Astrocyte of the spinal cord (primary cell): ENCODE measurements at regions not wholly inside any gene's neighbourhood (a gene's known extent, or its start where the extent isn't known, plus 50 kb on each side); places are given as distances from the start of the nearest gene placed in this dataset.

ENCODE experiments used
- DNase-seq: peaks from one replicate; pipeline ENCODE4 v3.0.0; 2011; ENCODE audit warnings: low read depth, low spot score
- H3K4me3 ChIP-seq: 2 replicates; pipeline ENCODE4 v1.5.1; 2011; ENCODE audit warnings: low read depth, mild to moderate bottlenecking, low read length, moderate library complexity
- in situ Hi-C: cut with HindIII; loops from 2 replicates; pipeline ENCODE4 v1.10.0; 2017; ENCODE audit warnings: low sequenced_read_pairs
- TF ChIP-seq, protein P1 (sequence below): IDR thresholded peaks from 2 replicates; pipeline ENCODE4 v1.5.1; 2012; ENCODE audit warnings: low read depth, mild to moderate bottlenecking, low read length, inconsistent platforms

DNA sequence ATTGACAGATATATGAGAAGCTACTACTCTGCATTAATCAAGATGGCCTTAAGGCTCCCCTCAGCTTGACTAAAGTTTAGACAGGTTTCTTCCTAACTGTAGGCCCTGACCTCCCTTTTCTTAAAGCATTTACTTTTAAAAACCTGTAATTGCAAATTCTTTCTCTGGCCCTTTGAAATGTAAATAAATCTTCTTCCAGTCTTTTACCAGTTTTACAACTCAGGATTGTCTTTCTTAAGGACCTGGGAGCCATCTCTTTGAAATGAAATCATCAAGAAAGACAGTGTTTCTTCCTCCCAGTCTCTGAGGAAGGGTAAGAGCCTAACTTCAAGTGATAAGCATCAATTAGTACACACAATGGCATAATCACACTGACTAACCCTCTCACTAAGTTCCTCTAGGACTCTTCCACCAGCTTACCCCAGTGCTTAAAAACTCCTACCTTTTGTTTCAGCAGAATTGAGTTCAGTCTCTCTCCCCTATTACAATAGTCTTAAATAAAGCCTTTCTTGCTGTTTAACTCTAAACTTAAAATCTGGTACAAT lies 58.7 kb upstream of the CDH20 start:
- DNase-seq, result no peak
- TF ChIP-seq, protein P1, sequence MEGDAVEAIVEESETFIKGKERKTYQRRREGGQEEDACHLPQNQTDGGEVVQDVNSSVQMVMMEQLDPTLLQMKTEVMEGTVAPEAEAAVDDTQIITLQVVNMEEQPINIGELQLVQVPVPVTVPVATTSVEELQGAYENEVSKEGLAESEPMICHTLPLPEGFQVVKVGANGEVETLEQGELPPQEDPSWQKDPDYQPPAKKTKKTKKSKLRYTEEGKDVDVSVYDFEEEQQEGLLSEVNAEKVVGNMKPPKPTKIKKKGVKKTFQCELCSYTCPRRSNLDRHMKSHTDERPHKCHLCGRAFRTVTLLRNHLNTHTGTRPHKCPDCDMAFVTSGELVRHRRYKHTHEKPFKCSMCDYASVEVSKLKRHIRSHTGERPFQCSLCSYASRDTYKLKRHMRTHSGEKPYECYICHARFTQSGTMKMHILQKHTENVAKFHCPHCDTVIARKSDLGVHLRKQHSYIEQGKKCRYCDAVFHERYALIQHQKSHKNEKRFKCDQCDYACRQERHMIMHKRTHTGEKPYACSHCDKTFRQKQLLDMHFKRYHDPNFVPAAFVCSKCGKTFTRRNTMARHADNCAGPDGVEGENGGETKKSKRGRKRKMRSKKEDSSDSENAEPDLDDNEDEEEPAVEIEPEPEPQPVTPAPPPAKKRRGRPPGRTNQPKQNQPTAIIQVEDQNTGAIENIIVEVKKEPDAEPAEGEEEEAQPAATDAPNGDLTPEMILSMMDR, result no peak
- H3K4me3 ChIP-seq, result no peak overlapping the region
- in situ Hi-C loops, result no loop called here

DNA sequence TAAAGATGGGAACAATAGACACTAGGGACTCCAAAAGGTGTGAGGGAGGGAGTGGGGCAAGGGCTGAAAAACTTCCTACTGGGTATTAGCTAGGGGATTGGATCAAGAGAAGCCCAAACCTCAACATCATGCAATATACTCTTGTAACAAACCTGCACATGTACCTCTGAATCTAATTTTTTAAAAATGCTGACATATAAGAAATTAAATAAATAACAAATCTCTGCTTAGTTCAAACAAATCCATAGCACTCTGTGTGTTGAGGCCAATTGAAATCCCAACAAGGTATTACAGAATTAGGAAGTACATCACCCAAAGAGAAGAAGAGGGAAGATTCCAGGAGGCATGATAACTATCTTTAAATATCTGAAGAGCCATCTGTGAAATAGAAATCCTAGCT lies 55.4 kb upstream of the CDH20 start:
- in situ Hi-C loops, result no loop called here
- TF ChIP-seq, protein P1, result no peak
- no peak for DNase-seq
- no peak overlapping the region for H3K4me3 ChIP-seq

DNA sequence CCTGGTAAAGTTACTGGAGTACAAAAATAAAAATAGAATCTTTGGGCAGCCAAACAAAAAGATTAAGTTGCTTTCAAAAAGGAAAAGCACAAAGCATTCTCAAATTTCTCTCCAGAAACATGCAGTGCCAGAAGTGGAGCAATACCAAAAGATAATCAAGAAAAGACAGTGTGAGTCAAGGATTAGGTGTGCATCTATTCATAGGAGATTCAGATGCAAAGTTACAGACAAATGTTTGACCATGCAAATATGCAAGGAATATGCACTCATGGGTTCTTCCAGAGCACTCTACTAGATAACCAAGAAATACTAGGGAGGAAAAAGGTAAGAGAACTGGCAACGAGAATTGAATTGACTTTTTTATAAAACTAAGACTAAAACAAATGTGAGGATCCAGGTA lies 51.8 kb upstream of the CDH20 start:
- in situ Hi-C loops, result no loop called here
- DNase-seq, result no peak
- TF ChIP-seq, protein P1, result no peak
- H3K4me3 ChIP-seq, result no peak overlapping the region

DNA sequence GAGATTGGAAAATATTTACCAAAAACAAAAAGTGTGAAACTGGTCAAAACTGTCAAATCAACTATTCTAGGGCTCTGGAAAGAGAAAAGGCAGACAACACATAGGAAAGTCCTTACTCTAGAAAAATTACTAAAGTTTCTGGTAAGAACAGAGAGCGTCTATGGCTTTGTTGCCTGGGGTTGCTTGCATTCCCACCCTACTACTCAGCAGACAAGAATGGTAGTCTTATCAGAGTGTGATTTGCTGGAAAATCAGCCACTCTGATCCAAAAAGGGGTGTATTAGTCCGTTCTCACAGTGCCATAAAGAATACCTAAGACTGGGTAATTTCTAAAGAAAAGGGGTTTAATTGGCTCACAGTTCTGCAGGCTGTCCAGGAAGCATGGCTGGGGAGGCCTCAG lies 50.3 kb upstream of the CDH20 start:
- in situ Hi-C loops, result no loop called here
- no peak overlapping the region for H3K4me3 ChIP-seq
- no peak for DNase-seq
- TF ChIP-seq, protein P1, result no peak
